Neural progenitor cell (in vitro differentiated cells): ENCODE measurements at regions not wholly inside any gene's neighbourhood (a gene's known extent, or its start where the extent isn't known, plus 50 kb on each side); places are given as distances from the start of the nearest gene placed in this dataset.

ENCODE experiments used
- CTCF ChIP-seq: fragments of 200-600 bp; sonication (generic); IDR thresholded peaks from 2 replicates; pipeline ENCODE4 v1.5.1; 2017; ENCODE audit warnings: antibody characterized with exemption, mild to moderate bottlenecking
- EZH2 ChIP-seq: fragments of 200-600 bp; sonication (generic); IDR thresholded peaks from 2 replicates; pipeline ENCODE4 v1.6.1; 2017; ENCODE audit warnings: antibody characterized with exemption, mild to moderate bottlenecking, moderate library complexity
- EZH2phosphoT487 ChIP-seq: fragments of 200-600 bp; sonication (generic); IDR thresholded peaks from 2 replicates; pipeline ENCODE4 v1.6.1; 2017; ENCODE audit warnings: antibody characterized with exemption

- TF ChIP-seq CTCF, result no peak
- no peak for TF ChIP-seq EZH2phosphoT487
- TF ChIP-seq EZH2, result no peak
Observed at GRCh38 chr4:137980641-137981040, 261.5 kb downstream of the SLC7A11 start.
